GM19395 (cell line): ENCODE measurements at regions not wholly inside any gene's neighbourhood (a gene's known extent, or its start where the extent isn't known, plus 50 kb on each side); places are given as distances from the start of the nearest gene placed in this dataset.
"Not testable (repeated sequence)": the region's sequence is repeated elsewhere in the genome, so short reads cannot be mapped to it uniquely, and the experiment has no call there.

Experiments used
- ATAC-seq: cut with Tn5 transposase; IDR thresholded peaks from one replicate; pipeline ENCODE4 v1.9.1; 2021; ENCODE audit warnings: mild to moderate bottlenecking, moderate library complexity; ENCODE audit not compliant: unreplicated experiment

GRCh38 chrX:40996886-40997530 lies 88.2 kb upstream of the USP9X start:
- no peak for ATAC-seq

GRCh38 chrX:40998123-40998522 lies 87.1 kb upstream of the USP9X start:
- no peak for ATAC-seq

- no peak for ATAC-seq
Observed at GRCh38 chrX:41001327-41001726, 83.9 kb upstream of the USP9X start.

- no peak for ATAC-seq
Observed at GRCh38 chrX:41002026-41002425, 83.2 kb upstream of the USP9X start.

DNA sequence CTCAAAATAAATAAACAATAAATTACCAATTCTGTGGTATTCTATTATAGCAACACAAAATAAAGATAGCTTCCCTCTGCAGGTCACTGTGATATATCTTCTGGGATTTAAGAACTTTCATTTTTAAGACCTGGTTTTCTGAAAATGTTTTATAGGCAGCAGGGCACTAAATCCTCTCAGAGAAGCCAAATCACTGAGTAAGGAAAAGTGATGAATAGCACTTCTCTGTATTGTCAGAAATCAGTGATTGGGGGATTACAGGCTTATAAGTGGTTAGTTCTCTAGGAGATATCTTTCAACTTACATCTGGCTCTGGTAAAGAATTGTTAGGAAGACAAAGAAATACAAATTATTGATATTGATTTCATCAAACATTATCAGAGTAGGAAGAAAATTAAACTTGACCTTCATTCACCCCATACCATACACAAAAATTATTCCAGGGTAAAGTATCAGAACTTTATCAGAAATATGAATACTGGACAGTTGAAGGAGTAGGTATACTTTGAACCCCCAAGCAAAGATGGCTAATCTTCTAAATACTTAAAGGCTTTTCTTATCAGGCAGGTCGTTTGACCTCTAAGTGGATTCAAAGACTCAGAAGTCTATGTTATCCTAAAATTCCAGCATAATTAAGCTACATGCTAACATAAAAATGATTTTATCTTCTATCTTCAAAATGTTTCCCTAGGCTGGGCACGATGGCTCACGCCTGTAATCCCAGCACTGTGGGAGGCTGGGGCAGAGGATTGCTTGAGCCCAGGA lies 81.6 kb upstream of the USP9X start:
- ATAC-seq, result no peak

- no peak for ATAC-seq
Observed at GRCh38 chrX:41005445-41005992, 79.7 kb upstream of the USP9X start.

DNA sequence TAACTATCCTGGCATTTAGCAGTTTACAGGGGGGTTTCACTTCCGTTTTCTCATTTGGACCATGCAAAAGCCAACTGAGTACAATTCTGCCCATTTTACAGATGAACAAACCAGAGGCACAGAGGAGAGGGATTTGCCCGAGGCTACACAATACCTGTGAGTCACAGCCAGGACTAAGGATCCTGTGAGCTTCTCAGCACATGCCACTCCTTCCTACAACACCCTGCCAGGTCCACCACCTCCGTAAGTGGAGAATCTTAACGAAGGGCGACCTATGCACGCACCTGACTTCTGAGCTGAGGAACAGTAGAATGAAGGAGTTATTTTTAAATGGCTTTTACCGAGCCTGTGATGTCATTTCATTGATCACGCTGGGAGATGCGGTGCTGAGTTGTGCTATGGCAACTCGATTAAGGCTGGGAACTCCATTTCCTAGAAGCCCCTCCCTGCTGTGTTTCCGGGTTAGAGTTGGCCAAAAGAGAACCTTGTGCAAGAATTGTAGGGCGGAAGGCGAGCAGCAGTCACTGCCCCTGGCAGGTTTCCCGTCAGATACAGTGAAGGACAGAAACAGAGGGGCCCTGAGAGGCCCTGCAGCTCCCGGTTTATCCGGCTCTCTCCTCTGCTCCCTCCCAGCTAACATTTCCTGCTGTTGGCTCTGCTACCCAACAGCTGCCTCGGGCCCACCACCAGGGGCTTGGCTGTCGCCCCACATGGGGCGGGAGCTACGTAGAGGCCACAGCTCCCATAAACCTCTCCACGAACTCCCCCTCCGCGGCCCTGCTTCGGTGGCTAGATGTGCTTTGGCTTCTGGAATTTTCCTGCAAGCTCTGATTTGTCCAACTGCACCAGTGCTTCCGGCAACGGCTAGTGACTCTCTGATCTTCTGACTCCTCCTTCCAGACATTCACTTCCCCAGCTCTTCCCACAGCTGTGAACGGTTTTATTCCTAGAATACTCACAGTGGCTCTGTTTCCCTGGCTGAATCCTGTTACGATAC lies 75.1 kb upstream of the USP9X start:
- no peak for ATAC-seq

GRCh38 chrX:41014776-41015360 lies 70.4 kb upstream of the USP9X start:
- no peak for ATAC-seq

DNA sequence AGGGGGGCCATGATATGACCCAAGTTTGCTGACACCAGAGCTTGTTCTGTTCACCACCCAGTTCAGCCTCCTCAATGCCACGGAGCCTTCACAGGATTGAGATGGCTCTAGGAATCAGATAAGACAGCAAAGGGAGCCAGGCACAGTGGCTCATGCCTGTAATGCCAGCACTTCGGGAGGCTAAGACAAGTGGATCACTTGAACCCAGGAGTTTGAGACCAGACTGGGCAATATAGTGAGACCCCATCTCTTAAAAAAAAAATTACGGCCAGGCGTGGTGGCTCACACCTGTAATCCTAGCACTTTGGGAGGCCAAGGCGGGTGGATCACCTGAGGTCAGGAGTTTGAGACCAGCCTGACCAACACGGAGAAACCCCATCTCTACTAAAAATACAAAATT lies 67.5 kb upstream of the USP9X start:
- ATAC-seq, result not testable (repeated sequence)

DNA sequence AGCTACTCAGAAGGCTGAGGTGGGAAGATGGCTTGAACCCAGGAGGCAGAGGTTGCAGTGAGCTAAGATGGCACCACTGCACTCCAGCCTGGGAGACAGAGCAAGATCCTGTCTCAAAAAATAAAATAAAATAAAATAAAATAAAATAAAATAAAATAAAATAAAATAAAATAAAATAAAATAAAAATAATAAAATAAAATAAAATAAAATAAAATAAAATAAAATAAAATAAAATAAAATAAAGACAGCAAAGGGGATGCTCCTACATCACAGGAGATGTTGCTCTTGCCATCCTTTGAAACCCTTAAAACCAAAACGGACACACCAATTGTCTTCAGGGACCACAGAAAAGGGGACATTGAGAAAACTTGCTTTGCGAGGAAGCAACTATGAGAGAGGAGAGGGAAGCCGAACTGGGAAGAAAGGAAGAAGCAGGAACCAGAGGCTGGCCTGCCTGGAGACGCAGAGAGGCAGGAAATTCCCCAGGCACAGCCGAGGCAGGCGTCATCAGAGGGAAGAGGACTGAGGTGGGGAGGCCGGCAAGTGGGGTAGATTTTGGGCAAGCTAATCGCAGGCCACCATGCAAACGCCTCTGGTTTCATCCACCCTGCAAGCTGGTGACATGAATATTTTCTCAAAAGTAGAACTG lies 66.7 kb upstream of the USP9X start:
- not testable (repeated sequence) for ATAC-seq

GRCh38 chrX:41019041-41019392 lies 66.2 kb upstream of the USP9X start:
- ATAC-seq, result no peak

- ATAC-seq, result no peak
Observed at GRCh38 chrX:41022566-41022965, 62.7 kb upstream of the USP9X start.

DNA sequence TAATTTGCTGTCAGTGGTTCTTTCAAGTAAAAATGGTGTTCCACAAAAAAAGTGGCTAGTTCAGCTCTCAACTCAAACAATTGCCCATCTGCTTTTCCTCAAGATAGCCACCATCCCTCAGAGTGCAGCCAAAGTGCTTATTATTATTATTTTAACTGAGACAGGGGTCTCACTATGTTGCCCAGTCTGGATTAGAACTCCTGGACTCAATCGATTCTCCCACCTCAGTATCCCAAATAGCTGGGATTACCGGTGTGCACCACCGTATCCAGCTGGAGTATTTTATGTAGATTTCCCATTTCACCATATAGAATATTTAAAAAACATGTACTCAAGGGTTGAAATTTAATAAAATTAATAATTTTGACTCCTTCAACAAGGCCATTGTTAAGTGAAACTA lies 62.1 kb upstream of the USP9X start:
- no peak for ATAC-seq

DNA sequence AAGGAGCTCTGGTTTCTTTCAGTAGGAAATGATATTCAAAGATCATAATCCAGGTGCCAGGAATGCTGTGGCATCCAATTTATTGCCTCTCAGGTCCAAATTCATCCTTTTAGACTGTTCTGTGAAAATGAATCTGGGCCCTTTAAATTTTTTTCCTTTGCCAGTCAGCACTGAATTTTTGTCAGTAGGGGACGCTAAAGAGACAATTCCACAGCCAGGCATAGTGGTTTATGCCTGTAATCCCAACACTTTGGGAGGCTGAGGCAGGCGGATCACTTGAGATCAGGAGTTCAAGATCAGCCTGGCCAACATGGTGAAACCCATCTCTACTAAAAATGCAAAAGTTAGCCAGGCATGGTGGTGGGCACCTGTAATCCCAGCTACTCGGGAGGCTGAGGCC lies 60.9 kb upstream of the USP9X start:
- ATAC-seq, result not testable (repeated sequence)

DNA sequence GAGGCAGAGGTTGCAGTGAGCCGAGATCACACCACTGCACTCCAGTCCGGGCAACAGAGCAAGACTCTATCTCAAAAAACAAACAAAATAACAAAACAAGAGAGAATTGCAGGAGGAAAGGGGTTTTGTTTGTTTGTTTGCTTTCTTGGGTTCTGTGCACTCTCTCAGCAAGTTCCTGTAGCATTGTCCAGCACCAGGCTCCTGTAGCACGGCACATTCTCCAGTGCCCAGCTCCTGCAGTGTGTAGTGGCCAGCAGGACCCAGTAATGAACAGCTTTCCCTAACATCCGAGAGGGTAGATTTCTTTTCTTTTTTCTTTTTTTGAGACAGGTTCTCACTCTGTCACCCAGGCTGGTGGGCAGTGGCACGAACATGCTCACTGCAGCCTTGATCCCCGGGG lies 60.5 kb upstream of the USP9X start:
- ATAC-seq, result no peak

GRCh38 chrX:41025926-41026701 lies 59.1 kb upstream of the USP9X start:
- ATAC-seq, result no peak

DNA sequence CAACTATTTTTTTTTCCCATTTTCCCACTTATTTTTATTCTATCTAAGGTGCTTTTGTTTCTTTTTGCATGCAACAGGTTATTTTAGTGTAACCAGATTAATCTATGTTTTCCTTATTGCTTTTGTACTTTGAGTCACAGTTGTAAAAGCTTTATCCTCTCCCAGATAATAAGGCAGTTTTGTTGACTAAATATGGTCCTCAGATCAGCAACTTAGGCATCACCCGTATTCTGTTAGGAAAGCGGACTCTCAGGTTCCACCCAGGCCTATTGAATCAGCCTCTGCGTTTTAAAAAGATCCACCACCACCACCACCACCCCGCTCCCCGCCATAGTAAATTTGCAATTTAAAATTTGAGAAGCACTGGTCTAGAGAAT lies 58.6 kb upstream of the USP9X start:
- no peak for ATAC-seq

DNA sequence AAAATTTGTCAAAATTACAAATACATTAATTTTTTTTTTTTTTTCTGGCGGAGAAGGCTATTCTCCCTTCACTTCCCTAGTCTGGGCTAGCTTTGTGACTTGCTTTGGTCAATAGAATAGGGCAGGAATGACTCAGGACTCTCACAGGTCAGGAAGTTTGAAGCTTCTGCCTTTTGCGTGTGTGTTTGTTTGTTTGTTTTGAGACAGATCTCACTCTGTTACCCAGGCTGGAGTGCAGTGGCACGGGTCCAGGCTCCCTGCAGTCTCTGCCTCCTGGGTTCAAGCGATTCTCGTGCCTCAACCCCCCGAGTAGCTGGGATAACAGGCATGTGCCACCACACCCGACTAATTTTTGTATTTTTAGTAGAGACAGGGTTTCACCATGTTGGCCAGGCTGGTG lies 55.9 kb upstream of the USP9X start:
- ATAC-seq, result no peak

GRCh38 chrX:41031256-41031967 lies 53.8 kb upstream of the USP9X start:
- no peak for ATAC-seq
